Activated CD8-positive, alpha-beta T cell treated with anti-CD3 and anti-CD28 coated beads for 36 hours (primary cell): ENCODE measurements at regions not wholly inside any gene's neighbourhood (a gene's known extent, or its start where the extent isn't known, plus 50 kb on each side); places are given as distances from the start of the nearest gene placed in this dataset.

Experiments
- ATAC-seq: fragments of 200-7000 bp; cut with Tn5 transposase; one replicate; pipeline ENCODE4 v1.10.0; 2021; ENCODE audit warnings: mild to moderate bottlenecking, moderate library complexity
- CTCF ChIA-PET: fragments of 350-600 bp; sonication (Branson Sonifier 250); formaldehyde crosslinking; loops from one replicate; lab custom pipeline; 2021; ENCODE audit warnings: antibody characterized with exemption; lab: Charles Lee
- POLR2A ChIA-PET: fragments of 350-600 bp; sonication (Branson Sonifier 250); formaldehyde crosslinking; loops from one replicate; lab custom pipeline; 2021; ENCODE audit warnings: antibody characterized with exemption; lab: Charles Lee
- DNase-seq: peaks from one replicate; pipeline ENCODE4 v3.0.0-alpha.2; 2020
- H3K27ac Mint-ChIP-seq: one replicate; pipeline ENCODE4 v1.8.0; 2021; ENCODE audit warnings: mild to moderate bottlenecking, mixed read lengths
- H3K27me3 Mint-ChIP-seq: one replicate; pipeline ENCODE4 v1.8.0; 2021; ENCODE audit warnings: mixed read lengths
- H3K36me3 Mint-ChIP-seq: one replicate; pipeline ENCODE4 v1.8.0; 2021; ENCODE audit warnings: low read depth, mixed read lengths
- H3K4me1 Mint-ChIP-seq: one replicate; pipeline ENCODE4 v1.8.0; 2021; ENCODE audit warnings: low read depth, mixed read lengths
- H3K4me3 Mint-ChIP-seq: one replicate; pipeline ENCODE4 v1.8.0; 2021; ENCODE audit warnings: mild to moderate bottlenecking, moderate library complexity, mixed read lengths
- H3K9me3 Mint-ChIP-seq: one replicate; pipeline ENCODE4 v1.8.0; 2021; ENCODE audit warnings: mixed read lengths
- CTCF ChIP-seq: fragments of 200-600 bp; IDR thresholded peaks from one replicate; pipeline ENCODE4 v1.8.0; 2022; ENCODE audit warnings: antibody characterized with exemption, mild to moderate bottlenecking
- intact Hi-C: fragments of 100-400 bp; cut with micrococcal nuclease; formaldehyde crosslinking; loops from one replicate; pipeline ENCODE4 v1.10.0; 2022

- ChIA-PET CTCF (no interaction called here), POLR2A (no interaction called here)
- no peaks in the 10 kb centered on the region for H3K36me3 Mint-ChIP-seq
- no peak for DNase-seq
- no peak overlapping the region for H3K4me3 Mint-ChIP-seq
- H3K27ac Mint-ChIP-seq: no peak overlapping the region
- H3K9me3 Mint-ChIP-seq: peaks cover 2% of the 10 kb centered on the region
- H3K27me3 Mint-ChIP-seq: no peaks in the 10 kb centered on the region
- no peaks in the 10 kb centered on the region for H3K4me1 Mint-ChIP-seq
- no peak for ATAC-seq
- no peak for TF ChIP-seq CTCF
- intact Hi-C loops: no loop called here
These were observed 471.5 kb downstream of the SLITRK5 start for GRCh38 chr13:88142653-88143052.

- ChIA-PET POLR2A (no interaction called here), CTCF (no interaction called here)
- TF ChIP-seq CTCF: no peak
- no peak for DNase-seq
- H3K4me3 Mint-ChIP-seq: no peak overlapping the region
- peaks cover 2% of the 10 kb centered on the region for H3K9me3 Mint-ChIP-seq
- intact Hi-C loops: no loop called here
- H3K4me1 Mint-ChIP-seq: no peaks in the 10 kb centered on the region
- ATAC-seq: no peak
- H3K27me3 Mint-ChIP-seq: no peaks in the 10 kb centered on the region
- H3K27ac Mint-ChIP-seq: no peak overlapping the region
- H3K36me3 Mint-ChIP-seq: no peaks in the 10 kb centered on the region
These were observed 473.4 kb downstream of the SLITRK5 start for GRCh38 chr13:88144580-88144979.

- ATAC-seq: no peak
- Mint-ChIP-seq H3K36me3 (no peaks in the 10 kb centered on the region), H3K4me1 (no peaks in the 10 kb centered on the region), H3K4me3 (no peak overlapping the region), H3K9me3 (peaks cover 2% of the 10 kb centered on the region), H3K27ac (no peak overlapping the region), H3K27me3 (no peaks in the 10 kb centered on the region)
- intact Hi-C loops: no loop called here
- ChIA-PET CTCF (no interaction called here), POLR2A (no interaction called here)
- DNase-seq: no peak
- no peak for TF ChIP-seq CTCF
These were observed 482.2 kb downstream of the SLITRK5 start for GRCh38 chr13:88153353-88153752.

- no peak for DNase-seq
- H3K4me1 Mint-ChIP-seq: no peaks in the 10 kb centered on the region
- ATAC-seq: no peak
- no peak for TF ChIP-seq CTCF
- H3K27ac Mint-ChIP-seq: no peak overlapping the region
- H3K36me3 Mint-ChIP-seq: no peaks in the 10 kb centered on the region
- no peak overlapping the region for H3K4me3 Mint-ChIP-seq
- CTCF ChIA-PET: no interaction called here
- intact Hi-C loops: no loop called here
- no peaks in the 10 kb centered on the region for H3K27me3 Mint-ChIP-seq
- POLR2A ChIA-PET: no interaction called here
- H3K9me3 Mint-ChIP-seq: peaks cover 2% of the 10 kb centered on the region
These were observed 482.8 kb downstream of the SLITRK5 start for GRCh38 chr13:88154001-88154400.

GRCh38 chr13:88162076-88162702 is 491.0 kb downstream of the SLITRK5 start:
- no peak overlapping the region for H3K4me3 Mint-ChIP-seq
- intact Hi-C loops: no loop called here
- DNase-seq (no peak), ATAC-seq (no peak)
- no peaks in the 10 kb centered on the region for H3K27me3 Mint-ChIP-seq
- peaks cover 2% of the 10 kb centered on the region for H3K9me3 Mint-ChIP-seq
- ChIA-PET CTCF (no interaction called here), POLR2A (no interaction called here)
- no peak overlapping the region for H3K27ac Mint-ChIP-seq
- no peaks in the 10 kb centered on the region for H3K4me1 Mint-ChIP-seq
- no peaks in the 10 kb centered on the region for H3K36me3 Mint-ChIP-seq
- no peak for TF ChIP-seq CTCF
